ENCODE measurements at regions not wholly inside any gene's neighbourhood (a gene's known extent, or its start where the extent isn't known, plus 50 kb on each side); places are given as distances from the start of the nearest gene placed in this dataset.

GRCh38 chr2:64196963-64197362, 52.7 kb upstream of the PELI1 start:
- Histone ChIP-seq H3K4me3 (no peak overlapping the region), H3K36me3 (no peaks in the 10 kb centered on the region), H3K9me3 (no peaks in the 10 kb centered on the region), H3K27me3 (no peaks in the 10 kb centered on the region), H3K4me1 (peaks cover 9% of the 10 kb centered on the region), H3K27ac (no peak overlapping the region)
- intact Hi-C loops (cut with DNase I): no loop called here
- no peak for TF ChIP-seq CTCF (IDR thresholded peaks at IDR 0.05)
- TF ChIP-seq POLR2AphosphoS5 (IDR thresholded peaks at IDR 0.05; ENCODE audit: insufficient read depth in 1 of 2, low read depth in 1 of 2): no peak
- TF ChIP-seq POLR2A (IDR thresholded peaks at IDR 0.05): no peak
- DNase-seq (ENCODE audit: extremely low spot score in 2 of 2): no peak

GRCh38 chr2:64201151-64201550, 56.9 kb upstream of the PELI1 start:
- TF ChIP-seq CTCF (IDR thresholded peaks at IDR 0.05) (no peak), POLR2A (IDR thresholded peaks at IDR 0.05) (no peak), POLR2AphosphoS5 (IDR thresholded peaks at IDR 0.05; ENCODE audit: insufficient read depth in 1 of 2, low read depth in 1 of 2) (no peak)
- Histone ChIP-seq H3K4me3 (no peak overlapping the region), H3K27me3 (no peaks in the 10 kb centered on the region), H3K9me3 (no peaks in the 10 kb centered on the region), H3K4me1 (peaks cover 40% of the 10 kb centered on the region), H3K27ac (peak overlapping the region; percentile 19), H3K36me3 (no peaks in the 10 kb centered on the region)
- no peak for DNase-seq (ENCODE audit: extremely low spot score in 2 of 2)
- intact Hi-C loops (cut with DNase I): no loop called here

GRCh38 chr2:64202206-64202845, 58.1 kb upstream of the PELI1 start:
- H3K4me3 ChIP-seq: no peak overlapping the region
- peaks cover 40% of the 10 kb centered on the region for H3K4me1 ChIP-seq
- TF ChIP-seq CTCF (IDR thresholded peaks at IDR 0.05) (no peak), POLR2AphosphoS5 (IDR thresholded peaks at IDR 0.05; ENCODE audit: insufficient read depth in 1 of 2, low read depth in 1 of 2) (peak in 1 of 2 donors; percentile 82)
- intact Hi-C loops (cut with DNase I): no loop called here
- H3K9me3 ChIP-seq: no peaks in the 10 kb centered on the region
- no peak for DNase-seq (ENCODE audit: extremely low spot score in 2 of 2)
- H3K36me3 ChIP-seq: no peaks in the 10 kb centered on the region
- H3K27me3 ChIP-seq: no peaks in the 10 kb centered on the region
- peak overlapping the region; percentile 89 for H3K27ac ChIP-seq

- Histone ChIP-seq H3K36me3 (no peaks in the 10 kb centered on the region), H3K27me3 (no peaks in the 10 kb centered on the region), H3K4me3 (peak overlapping the region in 1 of 2 donors; percentile 9), H3K4me1 (peaks cover 40% of the 10 kb centered on the region), H3K27ac (peak overlapping the region; percentile 89), H3K9me3 (no peaks in the 10 kb centered on the region)
- DNase-seq (ENCODE audit: extremely low spot score in 2 of 2): no peak
- peak in 1 of 2 donors; percentile 47 for TF ChIP-seq POLR2AphosphoS5 (IDR thresholded peaks at IDR 0.05; ENCODE audit: insufficient read depth in 1 of 2, low read depth in 1 of 2)
- TF ChIP-seq POLR2A (IDR thresholded peaks at IDR 0.05): no peak
- no peak for TF ChIP-seq CTCF (IDR thresholded peaks at IDR 0.05)
- intact Hi-C loops (cut with DNase I): no loop called here
Observed at GRCh38 chr2:64203131-64203857, 59.1 kb upstream of the PELI1 start.
